A204.1 (cell line): ENCODE measurements at regions not wholly inside any gene's neighbourhood (a gene's known extent, or its start where the extent isn't known, plus 50 kb on each side); places are given as distances from the start of the nearest gene placed in this dataset.

ENCODE experiments used
- FAIRE-seq: peaks from 2 replicates; lab custom pipeline; 2012; peaks lifted over from hg19 to GRCh38; lab: Jason Lieb, UNC

GRCh38 chr3:104584682-104585081 lies 782.0 kb upstream of the ALCAM start:
- FAIRE-seq = no peak

DNA sequence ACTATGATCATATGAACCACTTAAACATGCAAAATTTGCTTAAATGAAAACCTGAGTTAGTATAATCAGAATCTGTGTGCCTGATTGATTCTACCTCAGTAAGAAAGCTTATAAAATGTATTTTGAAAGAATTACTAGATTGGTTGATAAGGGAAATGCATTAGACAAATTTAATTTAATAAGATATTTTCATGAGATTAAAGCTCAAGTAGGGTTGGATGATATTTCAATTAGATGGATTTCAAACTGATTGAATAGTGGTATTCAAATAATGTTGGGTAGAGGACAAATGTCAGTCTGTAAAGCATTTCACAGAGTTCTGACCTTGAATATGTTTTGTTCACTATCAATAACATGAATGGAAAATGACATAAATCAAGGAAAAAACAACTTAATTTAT lies 780.4 kb upstream of the ALCAM start:
- no peak for FAIRE-seq

- FAIRE-seq = no peak
These were observed 778.3 kb upstream of the ALCAM start for GRCh38 chr3:104588442-104588841.

GRCh38 chr3:104591776-104592175 lies 774.9 kb upstream of the ALCAM start:
- FAIRE-seq = no peak

DNA sequence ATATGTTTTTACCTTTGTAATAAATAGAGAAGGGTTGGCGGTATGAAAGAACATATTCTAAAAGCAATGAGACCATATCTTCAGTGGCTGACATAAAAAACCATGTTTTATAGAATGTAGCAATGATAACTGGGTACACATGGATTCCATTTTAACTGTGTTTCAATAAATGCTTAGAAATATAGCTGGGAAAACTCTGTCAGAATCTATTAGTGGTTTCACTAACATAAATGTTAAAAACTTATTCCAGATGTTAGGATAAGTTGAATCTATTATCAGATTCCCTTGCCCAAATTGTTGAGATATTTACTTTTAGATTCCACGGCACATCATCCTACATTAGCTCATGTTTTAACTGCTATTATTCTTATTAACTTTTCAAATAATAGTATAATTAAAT lies 772.2 kb upstream of the ALCAM start:
- no peak for FAIRE-seq

GRCh38 chr3:104596054-104596453 lies 770.7 kb upstream of the ALCAM start:
- no peak for FAIRE-seq

DNA sequence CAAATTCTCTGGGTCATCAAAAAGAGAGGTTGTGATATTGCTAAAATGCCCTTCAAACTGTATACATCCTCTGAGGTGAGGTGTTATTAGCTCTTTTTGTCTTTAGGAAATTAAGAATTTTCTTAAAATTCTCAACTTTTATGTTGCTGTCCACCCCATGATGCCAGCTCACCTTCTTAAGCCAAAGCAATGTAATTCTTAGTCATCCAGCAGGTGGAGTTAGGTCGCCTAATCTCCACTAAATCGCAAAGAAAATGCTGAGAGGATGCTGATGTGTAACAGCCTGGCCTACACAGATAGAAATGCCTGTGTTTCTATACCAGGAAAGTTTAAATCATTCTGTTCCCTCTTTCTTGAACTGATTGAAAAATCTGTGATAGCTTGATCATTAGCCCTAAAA lies 770.2 kb upstream of the ALCAM start:
- peak; percentile 93 for FAIRE-seq

GRCh38 chr3:104598848-104599511 lies 767.7 kb upstream of the ALCAM start:
- no peak for FAIRE-seq

- peak; percentile 34 for FAIRE-seq
These were observed 762.2 kb upstream of the ALCAM start for GRCh38 chr3:104604326-104605010.

GRCh38 chr3:104606812-104607211 lies 759.9 kb upstream of the ALCAM start:
- FAIRE-seq = no peak

DNA sequence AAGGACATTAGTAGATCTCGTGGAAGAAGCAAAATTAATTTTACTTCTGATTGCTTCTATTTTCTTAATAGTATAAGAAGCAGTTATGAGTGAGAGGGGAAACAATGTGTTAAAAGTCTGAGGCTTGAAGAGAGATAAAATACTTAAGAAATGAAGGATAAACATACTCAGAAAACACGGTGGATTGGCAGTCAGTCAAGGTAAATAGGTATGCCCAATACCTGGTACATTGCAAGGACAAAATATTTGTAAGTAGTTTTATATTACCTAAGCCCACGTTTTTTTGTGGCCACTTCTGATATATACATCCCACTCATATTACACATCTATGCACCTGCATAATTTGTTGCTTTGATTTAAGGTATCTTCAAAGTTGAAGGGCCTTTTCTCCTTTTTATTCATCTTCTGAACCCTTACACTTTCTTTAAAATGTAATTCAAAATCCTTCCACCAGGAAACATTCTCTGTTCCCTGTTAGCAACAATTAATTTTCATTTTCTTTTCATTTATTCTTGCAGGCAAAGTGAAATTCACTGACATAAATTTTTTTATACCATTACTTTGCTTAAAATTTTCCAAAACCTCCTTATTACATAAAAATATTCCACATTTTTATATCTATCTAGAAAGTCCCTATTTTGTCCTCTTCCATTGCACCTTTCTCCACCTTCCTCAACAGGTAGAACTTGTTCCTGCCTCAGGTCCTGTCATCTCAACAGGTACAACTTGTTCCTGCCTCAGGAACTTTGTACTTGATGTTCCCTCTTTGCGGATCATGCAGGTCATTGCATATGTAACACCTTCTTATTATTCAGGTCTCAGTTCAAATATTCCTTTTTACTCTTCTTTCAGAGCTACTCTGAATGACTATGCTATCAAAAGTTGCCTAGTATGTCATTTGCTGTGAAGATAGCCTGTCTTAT lies 755.7 kb upstream of the ALCAM start:
- FAIRE-seq = no peak

GRCh38 chr3:104612218-104612617 lies 754.5 kb upstream of the ALCAM start:
- no peak for FAIRE-seq

DNA sequence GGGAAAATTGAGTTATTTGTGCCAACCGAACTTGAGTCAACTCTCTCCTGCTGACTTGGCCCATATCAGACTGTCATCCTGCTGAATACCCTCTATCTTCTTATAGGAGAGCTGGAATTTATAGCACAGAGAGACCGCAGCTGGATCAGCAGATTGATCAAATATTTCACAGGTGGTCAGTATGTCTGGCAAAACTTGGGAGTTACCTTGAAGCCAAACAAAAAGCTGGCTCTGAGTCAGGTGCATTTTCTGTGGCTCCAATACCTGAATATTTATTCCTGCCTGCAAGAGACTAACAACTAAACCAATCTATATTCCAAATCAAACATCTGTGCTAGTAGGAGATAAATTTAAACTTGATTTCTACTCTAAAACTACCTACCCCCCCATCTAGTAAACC lies 752.1 kb upstream of the ALCAM start:
- FAIRE-seq = no peak

GRCh38 chr3:104628185-104628789 lies 738.4 kb upstream of the ALCAM start:
- peak; percentile 21 for FAIRE-seq

DNA sequence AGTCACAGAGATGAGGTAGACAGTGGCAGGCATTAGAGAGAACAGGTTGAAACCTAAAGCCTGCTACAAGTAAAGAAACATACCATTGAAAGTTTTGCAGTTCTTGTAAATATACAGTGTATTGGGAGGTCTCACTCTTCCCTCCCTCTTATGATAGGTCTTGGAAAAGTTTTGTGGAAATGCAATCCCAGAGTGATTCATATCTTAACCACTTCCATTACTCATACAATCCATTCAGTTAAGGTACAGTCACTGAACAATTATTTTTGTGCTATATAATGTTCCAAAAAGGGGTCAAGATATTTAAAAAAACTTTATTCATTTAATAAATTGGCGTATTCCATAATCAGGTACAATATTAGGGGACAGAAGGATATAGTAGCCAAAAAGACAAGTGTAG lies 737.7 kb upstream of the ALCAM start:
- no peak for FAIRE-seq

- no peak for FAIRE-seq
These were observed 735.5 kb upstream of the ALCAM start for GRCh38 chr3:104631254-104631653.

- no peak for FAIRE-seq
These were observed 734.2 kb upstream of the ALCAM start for GRCh38 chr3:104632521-104632920.

- no peak for FAIRE-seq
These were observed 733.8 kb upstream of the ALCAM start for GRCh38 chr3:104632947-104633346.

- no peak for FAIRE-seq
These were observed 730.7 kb upstream of the ALCAM start for GRCh38 chr3:104635872-104636580.

- FAIRE-seq = no peak
These were observed 723.9 kb upstream of the ALCAM start for GRCh38 chr3:104642827-104643226.

DNA sequence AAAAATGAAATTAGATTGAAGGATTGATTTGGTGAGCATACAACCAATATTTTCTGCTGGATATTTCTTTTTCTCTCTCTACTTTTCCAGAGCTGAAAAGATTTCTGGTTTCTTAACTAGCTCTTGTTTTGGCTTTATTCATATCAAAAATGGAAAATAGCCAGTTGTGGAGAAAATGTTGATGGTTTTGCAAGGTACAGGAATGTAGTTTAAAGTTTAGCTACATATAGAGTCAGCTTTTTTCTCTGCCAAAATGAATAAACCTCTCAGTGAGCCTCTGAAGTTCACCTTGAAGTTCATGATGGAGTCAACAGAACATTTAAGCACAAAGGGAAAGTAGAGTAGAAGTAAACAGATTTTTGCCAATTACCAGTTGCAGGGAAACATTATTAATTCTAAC lies 720.5 kb upstream of the ALCAM start:
- FAIRE-seq = no peak

GRCh38 chr3:104648823-104649222 lies 717.9 kb upstream of the ALCAM start:
- no peak for FAIRE-seq
